ENCODE measurements at regions not wholly inside any gene's neighbourhood (a gene's known extent, or its start where the extent isn't known, plus 50 kb on each side); places are given as distances from the start of the nearest gene placed in this dataset.

DNA sequence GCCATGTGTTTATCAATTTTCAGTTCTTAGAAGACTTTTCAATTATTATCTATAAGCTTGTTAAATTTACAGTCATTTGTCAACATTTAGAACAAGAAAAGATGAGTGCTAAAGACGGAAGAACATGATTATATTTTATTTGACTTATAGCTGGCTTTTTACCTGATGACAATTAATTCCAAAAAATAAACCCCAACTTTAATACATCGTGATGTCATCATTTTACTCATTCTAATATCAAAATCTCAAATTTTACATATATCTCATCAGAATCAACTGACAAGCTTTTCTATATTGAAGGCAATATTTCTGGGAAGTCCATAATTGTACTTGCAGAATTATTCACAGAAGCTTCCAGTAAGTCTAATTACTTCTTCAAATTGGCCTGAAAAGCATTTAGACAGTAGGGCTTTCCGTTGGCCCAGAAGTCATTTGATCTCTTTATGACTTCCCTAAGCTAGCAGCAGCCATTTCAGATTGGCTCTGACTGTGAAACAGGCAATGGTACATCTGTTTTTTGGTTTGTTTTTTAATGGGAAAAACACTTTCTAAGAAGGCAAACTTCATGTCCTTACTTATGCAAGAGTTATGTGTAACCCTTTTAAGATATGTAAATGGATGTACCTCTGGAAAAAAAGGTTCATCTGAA lies 234.7 kb upstream of the PLSCR5 start:
- 70 to 71% methylated on average over 3 of the region's 3 CpGs for WGBS, 2 donors (ENCODE audit: low coverage in 1 of 2)
- no peaks in the 10 kb centered on the region for H3K27me3 ChIP-seq
- no peak overlapping the region for H3K4me3 ChIP-seq
- no peaks in the 10 kb centered on the region for H3K4me1 ChIP-seq
- no peak for ATAC-seq
- H3K27ac ChIP-seq, result no peak overlapping the region
- TF ChIP-seq POLR2A (IDR thresholded peaks at IDR 0.05), result no peak
- no peak for TF ChIP-seq POLR2AphosphoS5 (IDR thresholded peaks at IDR 0.05)
- TF ChIP-seq, protein P1, sequence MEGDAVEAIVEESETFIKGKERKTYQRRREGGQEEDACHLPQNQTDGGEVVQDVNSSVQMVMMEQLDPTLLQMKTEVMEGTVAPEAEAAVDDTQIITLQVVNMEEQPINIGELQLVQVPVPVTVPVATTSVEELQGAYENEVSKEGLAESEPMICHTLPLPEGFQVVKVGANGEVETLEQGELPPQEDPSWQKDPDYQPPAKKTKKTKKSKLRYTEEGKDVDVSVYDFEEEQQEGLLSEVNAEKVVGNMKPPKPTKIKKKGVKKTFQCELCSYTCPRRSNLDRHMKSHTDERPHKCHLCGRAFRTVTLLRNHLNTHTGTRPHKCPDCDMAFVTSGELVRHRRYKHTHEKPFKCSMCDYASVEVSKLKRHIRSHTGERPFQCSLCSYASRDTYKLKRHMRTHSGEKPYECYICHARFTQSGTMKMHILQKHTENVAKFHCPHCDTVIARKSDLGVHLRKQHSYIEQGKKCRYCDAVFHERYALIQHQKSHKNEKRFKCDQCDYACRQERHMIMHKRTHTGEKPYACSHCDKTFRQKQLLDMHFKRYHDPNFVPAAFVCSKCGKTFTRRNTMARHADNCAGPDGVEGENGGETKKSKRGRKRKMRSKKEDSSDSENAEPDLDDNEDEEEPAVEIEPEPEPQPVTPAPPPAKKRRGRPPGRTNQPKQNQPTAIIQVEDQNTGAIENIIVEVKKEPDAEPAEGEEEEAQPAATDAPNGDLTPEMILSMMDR (IDR thresholded peaks at IDR 0.05), result no peak
- TF ChIP-seq EP300 (IDR thresholded peaks at IDR 0.05), result no peak
- no peaks in the 10 kb centered on the region for H3K36me3 ChIP-seq
- no peaks in the 10 kb centered on the region for H3K9me3 ChIP-seq

- H3K27ac ChIP-seq, result no peak overlapping the region
- H3K36me3 ChIP-seq, result no peaks in the 10 kb centered on the region
- TF ChIP-seq POLR2AphosphoS5 (IDR thresholded peaks at IDR 0.05) (no peak), EP300 (IDR thresholded peaks at IDR 0.05) (no peak), POLR2A (IDR thresholded peaks at IDR 0.05) (no peak)
- TF ChIP-seq, protein P1 (IDR thresholded peaks at IDR 0.05), result no peak
- ATAC-seq, result no peak
- H3K9me3 ChIP-seq, result no peaks in the 10 kb centered on the region
- no peak overlapping the region for H3K4me3 ChIP-seq
- no peaks in the 10 kb centered on the region for H3K27me3 ChIP-seq
- no peaks in the 10 kb centered on the region for H3K4me1 ChIP-seq
- 81 to 91% methylated on average over 3 of the region's 3 CpGs for WGBS, 2 donors (ENCODE audit: low coverage in 1 of 2)
Observed at GRCh38 chr3:146838221-146838620, 233.1 kb upstream of the PLSCR5 start.

DNA sequence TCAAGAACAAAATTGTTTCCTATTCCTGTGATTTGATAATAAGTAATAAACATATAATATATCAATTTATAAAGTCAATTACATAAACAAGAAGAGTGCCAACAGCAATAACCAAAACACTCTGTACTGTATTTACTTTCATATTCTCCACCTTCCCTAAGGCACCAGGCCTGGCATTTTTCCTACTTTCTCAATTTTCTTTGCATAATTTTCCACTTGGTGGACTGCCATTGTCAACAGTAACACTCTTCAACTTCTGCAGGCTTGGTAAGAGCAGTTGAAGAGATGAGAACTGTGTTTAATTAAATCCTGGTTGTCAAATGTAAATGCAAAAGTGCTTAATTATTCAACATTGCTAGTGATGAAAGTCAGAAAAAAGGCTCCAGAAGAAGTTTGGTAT lies 229.8 kb upstream of the PLSCR5 start:
- no peaks in the 10 kb centered on the region for H3K36me3 ChIP-seq
- no peaks in the 10 kb centered on the region for H3K27me3 ChIP-seq
- TF ChIP-seq, protein P1 (IDR thresholded peaks at IDR 0.05), result no peak
- TF ChIP-seq POLR2A (IDR thresholded peaks at IDR 0.05) (no peak), EP300 (IDR thresholded peaks at IDR 0.05) (no peak), POLR2AphosphoS5 (IDR thresholded peaks at IDR 0.05) (no peak)
- H3K27ac ChIP-seq, result no peak overlapping the region
- H3K9me3 ChIP-seq, result no peaks in the 10 kb centered on the region
- ATAC-seq, result no peak
- no peak overlapping the region for H3K4me3 ChIP-seq
- no peaks in the 10 kb centered on the region for H3K4me1 ChIP-seq

GRCh38 chr3:146832857-146833458 lies 227.8 kb upstream of the PLSCR5 start:
- H3K27ac ChIP-seq, result no peak overlapping the region
- TF ChIP-seq EP300 (IDR thresholded peaks at IDR 0.05) (no peak), POLR2A (IDR thresholded peaks at IDR 0.05) (no peak), POLR2AphosphoS5 (IDR thresholded peaks at IDR 0.05) (no peak)
- TF ChIP-seq, protein P1 (IDR thresholded peaks at IDR 0.05), result no peak
- ATAC-seq, result no peak
- no peaks in the 10 kb centered on the region for H3K9me3 ChIP-seq
- H3K4me3 ChIP-seq, result no peak overlapping the region
- no peaks in the 10 kb centered on the region for H3K36me3 ChIP-seq
- WGBS, 2 donors (ENCODE audit: low coverage in 1 of 2), result 63 to 73% methylated on average over 5 of the region's 5 CpGs
- H3K27me3 ChIP-seq, result no peaks in the 10 kb centered on the region
- no peaks in the 10 kb centered on the region for H3K4me1 ChIP-seq

- 76 to 83% methylated on average over 1 of the region's 1 CpG for WGBS, 2 donors (ENCODE audit: low coverage in 1 of 2)
- Histone ChIP-seq H3K27me3 (no peaks in the 10 kb centered on the region), H3K27ac (no peak overlapping the region), H3K4me1 (no peaks in the 10 kb centered on the region), H3K4me3 (no peak overlapping the region), H3K9me3 (no peaks in the 10 kb centered on the region), H3K36me3 (no peaks in the 10 kb centered on the region)
- no peak for ATAC-seq
- TF ChIP-seq EP300 (IDR thresholded peaks at IDR 0.05), result no peak
- no peak for TF ChIP-seq POLR2AphosphoS5 (IDR thresholded peaks at IDR 0.05)
- TF ChIP-seq POLR2A (IDR thresholded peaks at IDR 0.05), result no peak
Observed at GRCh38 chr3:146831659-146832058, 226.5 kb upstream of the PLSCR5 start.

Data from gastroesophageal sphincter (tissue), 4 donors.